ENCODE measurements at regions not wholly inside any gene's neighbourhood (a gene's known extent, or its start where the extent isn't known, plus 50 kb on each side); places are given as distances from the start of the nearest gene placed in this dataset.
A peak's percentile ranks its signal among the peaks of the same experiment; 100 is the strongest.

DNA sequence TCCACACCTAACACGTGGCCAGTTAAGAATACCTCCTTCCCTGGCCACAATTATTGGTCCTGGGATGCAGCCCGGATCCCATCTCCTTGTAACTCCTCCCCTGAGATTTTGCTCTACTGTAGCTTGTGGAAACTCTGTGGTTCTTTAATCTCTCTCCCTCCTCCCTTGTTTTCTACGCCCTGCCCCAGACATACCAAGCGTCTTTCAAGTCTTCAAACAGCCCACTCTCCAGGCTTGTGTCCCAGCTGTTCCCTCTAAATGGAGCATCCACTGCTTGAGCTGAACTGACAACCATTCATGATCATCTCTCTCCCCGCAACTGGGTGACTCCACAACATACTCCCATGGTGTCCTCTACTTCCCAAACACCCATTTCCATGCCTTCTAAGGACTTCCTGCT lies 111.6 kb downstream of the SIPA1L2 start:
- peak; percentile 22 to 38 for DNase-seq

GRCh38 chr1:232517204-232517603 lies 112.7 kb downstream of the SIPA1L2 start:
- no peak for DNase-seq

GRCh38 chr1:232515706-232516105 lies 114.2 kb downstream of the SIPA1L2 start:
- DNase-seq, result no peak

- DNase-seq, result no peak
These were observed 117.2 kb downstream of the SIPA1L2 start for GRCh38 chr1:232512712-232513111.

GRCh38 chr1:232511172-232511571 lies 118.8 kb downstream of the SIPA1L2 start:
- DNase-seq, result peak in 1 of 2 donors; percentile 19

DNA sequence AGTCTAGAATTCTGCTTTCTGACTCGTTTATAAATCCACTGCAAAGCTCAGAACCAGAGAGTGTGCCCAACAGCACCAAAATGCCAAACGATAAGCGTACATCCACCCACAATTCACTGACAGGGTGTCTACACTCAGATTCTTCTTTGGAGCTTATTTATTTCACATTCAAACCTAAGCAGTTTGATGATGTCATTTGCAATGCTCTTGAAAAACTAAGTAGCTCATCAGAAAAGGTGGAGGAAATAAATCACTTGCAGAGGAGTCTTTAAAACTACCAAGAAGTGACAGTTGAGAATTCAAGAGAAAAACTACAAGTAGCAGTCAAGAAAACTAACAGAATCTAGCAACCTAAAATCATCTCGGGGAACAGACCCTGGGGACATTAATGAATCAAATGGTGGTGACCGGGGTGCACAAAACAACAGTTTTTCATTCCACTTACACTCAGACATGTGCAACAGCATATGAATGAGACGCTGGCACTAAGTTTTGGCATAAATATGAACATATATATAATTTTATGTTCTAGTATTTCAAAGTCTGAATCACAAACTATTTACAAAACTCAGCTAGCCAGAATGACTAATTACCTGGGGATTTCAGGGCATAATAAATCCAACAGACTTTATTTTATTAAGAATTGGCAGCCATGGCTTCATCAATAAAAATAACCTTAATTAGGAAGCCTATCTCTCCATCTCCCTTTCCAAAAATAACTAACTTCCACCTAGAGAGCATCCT lies 119.4 kb downstream of the SIPA1L2 start:
- DNase-seq, result no peak

GRCh38 chr1:232509570-232509969 lies 120.4 kb downstream of the SIPA1L2 start:
- DNase-seq, result peak in 1 of 2 donors; percentile 27

- DNase-seq, result peak in 1 of 2 donors; percentile 26
These were observed 121.7 kb downstream of the SIPA1L2 start for GRCh38 chr1:232508130-232508701.

DNA sequence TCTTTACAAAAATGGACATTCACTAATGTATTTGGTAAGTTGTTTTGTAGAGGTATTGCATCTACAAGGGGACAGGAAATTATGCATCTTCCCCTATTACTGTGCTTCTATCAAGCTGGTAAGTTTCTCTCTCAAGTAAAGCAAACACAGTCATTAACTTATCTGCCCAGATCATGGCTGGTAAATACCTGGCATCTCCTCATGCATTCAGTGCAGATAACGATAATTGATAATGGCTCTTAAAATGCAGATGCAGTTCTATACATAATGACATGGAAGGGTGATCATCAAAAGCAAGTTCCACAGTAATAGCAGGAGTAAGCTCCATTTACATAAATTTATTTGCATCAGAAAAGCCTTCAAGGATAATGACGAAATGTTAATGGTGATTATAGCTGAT lies 122.4 kb downstream of the SIPA1L2 start:
- no peak for DNase-seq

DNA sequence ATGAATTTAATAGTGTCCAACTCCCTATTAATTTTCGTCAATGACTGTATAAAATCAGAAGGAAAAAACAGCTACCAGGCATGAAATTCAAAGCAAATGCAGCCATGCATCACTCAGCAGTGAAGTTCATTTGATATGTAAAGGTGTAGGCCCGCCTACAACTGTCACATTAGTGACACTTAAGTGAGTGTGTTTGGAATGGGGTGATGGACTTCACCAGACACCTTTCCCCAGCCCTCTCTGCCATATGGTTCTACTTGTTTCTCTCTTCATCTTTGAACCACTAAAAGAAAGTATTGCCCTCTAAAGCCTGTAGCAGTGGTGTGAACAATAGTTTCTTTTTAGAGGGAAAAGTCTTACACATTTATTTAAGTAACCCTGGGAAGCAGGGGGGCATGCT lies 124.0 kb downstream of the SIPA1L2 start:
- DNase-seq, result no peak

DNA sequence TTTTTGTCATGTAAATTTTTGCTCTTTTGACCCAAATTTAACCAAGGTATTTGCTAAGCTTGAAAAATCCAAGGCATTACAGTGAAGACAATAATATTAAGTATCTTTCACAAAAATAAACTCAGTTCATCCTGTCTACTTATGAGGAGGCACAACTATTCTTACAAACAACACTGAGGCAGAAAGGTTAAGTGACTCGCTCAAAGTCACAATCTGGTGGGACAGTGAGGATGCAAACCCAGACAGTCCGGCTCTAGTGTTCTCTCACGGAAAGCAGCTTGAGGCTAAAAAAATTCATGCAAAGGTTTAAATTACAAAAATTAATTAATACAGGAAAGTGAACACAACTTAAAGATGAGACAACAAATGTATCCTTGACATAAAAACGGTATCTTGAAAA lies 125.3 kb downstream of the SIPA1L2 start:
- no peak for DNase-seq

GRCh38 chr1:232503497-232503896 lies 126.4 kb downstream of the SIPA1L2 start:
- no peak for DNase-seq

- no peak for DNase-seq
These were observed 128.1 kb downstream of the SIPA1L2 start for GRCh38 chr1:232501854-232502253.

DNA sequence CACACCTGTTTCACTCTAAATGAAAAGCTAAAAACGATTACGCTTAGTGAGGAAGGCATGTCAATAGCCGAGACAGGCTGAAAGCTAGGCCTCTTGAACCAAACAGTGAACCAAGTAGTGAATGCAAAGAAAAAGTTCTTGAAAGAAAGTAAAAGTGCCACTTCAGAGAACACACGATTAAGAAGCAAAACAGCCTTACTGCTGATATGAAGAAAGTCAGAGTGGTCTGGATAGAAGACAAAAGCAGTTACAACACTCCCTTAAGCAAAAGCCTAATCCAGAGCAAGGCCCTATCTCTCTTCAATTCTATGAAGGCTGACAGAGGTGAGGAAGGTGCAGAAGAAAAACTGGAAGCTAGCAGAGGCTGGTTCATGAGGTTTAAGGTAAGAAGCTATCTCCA lies 130.7 kb downstream of the SIPA1L2 start:
- DNase-seq, result no peak

DNA sequence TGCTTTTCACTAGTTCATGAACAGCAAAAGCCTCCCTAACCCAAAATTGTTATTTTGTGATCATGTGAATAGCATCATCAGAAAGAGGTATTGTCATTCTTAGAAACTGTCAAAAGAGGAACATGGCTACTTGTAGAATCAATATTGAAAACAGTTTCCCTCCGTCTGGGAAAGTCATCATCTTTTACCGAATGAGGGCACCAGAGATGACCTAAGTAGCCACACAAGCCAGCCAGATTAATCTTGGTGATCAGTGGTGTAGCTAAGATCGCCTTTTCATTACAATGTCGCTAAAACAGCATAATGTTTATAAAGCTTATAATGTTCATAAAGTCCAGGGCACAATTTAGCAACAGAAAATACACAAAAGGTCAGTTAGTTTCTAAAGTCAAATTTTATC lies 136.1 kb downstream of the SIPA1L2 start:
- DNase-seq, result peak; percentile 3 to 35

DNA sequence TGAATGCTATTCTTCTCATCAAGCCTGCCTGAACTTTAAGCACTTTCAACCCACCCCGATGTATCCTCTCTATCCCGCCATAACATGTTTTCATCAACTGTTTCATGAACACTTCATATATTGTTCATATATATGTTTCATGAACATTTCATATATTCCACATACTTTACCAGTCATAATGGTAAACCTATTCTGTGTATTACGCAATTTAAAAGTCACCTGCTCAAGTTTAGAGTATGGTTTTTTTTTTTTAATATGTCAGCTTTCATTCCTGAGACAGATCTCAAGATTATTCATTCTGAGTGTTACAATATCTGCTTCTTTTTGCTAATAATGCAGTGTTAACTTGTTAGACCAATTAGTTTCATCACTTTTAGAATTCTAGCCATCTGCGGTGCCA lies 140.7 kb downstream of the SIPA1L2 start:
- DNase-seq, result no peak

GRCh38 chr1:232487236-232487635 lies 142.7 kb downstream of the SIPA1L2 start:
- DNase-seq, result no peak

- DNase-seq, result no peak
These were observed 143.3 kb downstream of the SIPA1L2 start for GRCh38 chr1:232486454-232487207.

GRCh38 chr1:232486006-232486405 lies 143.9 kb downstream of the SIPA1L2 start:
- no peak for DNase-seq

DNA sequence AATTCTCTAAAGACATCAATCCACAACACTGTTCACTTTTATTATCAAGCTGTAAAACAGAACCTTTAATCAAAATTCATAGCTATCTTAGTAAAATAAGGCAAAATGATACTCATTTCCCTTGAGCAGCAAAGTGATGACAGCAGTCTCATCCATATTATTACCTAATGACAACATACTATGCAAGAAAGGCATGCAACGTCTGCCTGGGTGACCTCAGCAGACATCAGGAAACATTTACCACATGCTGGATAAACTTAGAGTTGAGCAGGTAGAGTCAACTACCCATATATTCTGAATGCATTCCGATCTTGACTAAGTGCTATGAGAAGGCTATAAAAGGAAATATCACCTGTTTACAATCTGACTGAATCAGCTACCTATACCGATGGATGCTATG lies 145.1 kb downstream of the SIPA1L2 start:
- DNase-seq, result no peak

- no peak for DNase-seq
These were observed 146.1 kb downstream of the SIPA1L2 start for GRCh38 chr1:232483826-232484225.

- DNase-seq, result no peak
These were observed 148.8 kb downstream of the SIPA1L2 start for GRCh38 chr1:232481091-232481490.

DNA sequence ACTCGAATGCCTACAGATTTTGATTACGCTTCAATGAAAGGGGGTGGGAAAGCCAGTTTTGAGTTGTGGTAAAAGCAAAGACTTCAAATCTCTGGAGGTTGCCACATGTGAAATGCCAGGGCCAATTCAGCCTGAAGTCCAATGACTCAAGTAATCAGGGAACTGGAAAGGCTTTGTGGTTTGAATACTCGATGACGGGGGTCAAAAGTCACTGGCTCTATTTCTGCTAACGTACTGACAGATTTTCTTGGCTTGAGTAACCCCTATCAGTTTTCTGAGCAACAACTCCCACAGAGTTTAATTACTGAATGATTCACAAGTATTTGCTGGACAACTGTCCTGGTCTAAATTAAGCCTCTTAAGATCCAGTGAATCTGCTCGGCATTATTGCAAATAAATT lies 152.2 kb downstream of the SIPA1L2 start:
- peak; percentile 44 to 46 for DNase-seq

DNA sequence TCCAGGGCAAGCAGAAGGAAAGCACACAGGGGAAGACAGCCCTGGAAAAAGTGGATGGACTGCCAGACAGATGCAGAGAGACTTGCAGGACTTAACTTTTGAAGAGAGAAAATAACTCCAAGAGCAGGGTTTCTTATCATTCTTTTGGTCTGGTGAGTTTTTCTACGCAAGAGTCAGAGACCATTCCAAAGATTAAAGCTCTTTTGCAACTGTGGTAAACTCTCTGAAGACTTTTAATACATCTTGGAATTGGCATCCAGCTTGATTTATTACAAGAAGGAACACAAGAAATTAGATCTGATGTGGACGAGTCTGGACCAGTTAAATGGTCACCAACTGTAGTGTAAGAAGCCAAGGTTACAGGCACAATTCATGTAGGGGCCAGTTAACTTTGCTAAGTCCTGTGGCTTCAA lies 153.4 kb downstream of the SIPA1L2 start:
- no peak for DNase-seq

Measured in inflammatory macrophage (primary cell).